DMS79 (cell line): ENCODE measurements at regions not wholly inside any gene's neighbourhood (a gene's known extent, or its start where the extent isn't known, plus 50 kb on each side); places are given as distances from the start of the nearest gene placed in this dataset.

ENCODE experiments used
- DNase-seq: peaks from one replicate; lab custom pipeline; 2025; lab: John Stamatoyannopoulos, UW

GRCh38 chr16:8271344-8271743, 319.0 kb downstream of the TMEM114 start:
- no peak for DNase-seq

GRCh38 chr16:8262299-8262698, 328.0 kb downstream of the TMEM114 start:
- no peak for DNase-seq

DNA sequence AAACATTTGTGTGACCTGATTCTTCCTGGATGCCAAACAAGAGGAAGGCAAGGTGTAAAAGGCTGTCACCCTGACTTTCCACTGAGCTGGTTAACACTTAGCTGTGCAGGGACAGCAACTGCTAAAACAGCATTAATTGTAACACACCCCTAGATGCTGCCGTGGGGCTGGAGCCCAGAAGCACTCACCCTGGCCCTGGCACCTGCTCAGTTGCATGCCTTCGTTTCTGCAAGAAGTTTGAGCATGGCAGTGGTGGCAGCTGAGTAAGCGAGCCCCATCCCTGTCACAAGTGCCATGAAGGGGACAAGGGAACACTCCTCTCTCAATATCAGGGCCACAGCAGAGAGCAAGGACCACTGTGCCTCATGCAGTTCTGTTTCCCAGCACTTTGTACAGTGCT, 330.2 kb downstream of the TMEM114 start:
- no peak for DNase-seq

DNA sequence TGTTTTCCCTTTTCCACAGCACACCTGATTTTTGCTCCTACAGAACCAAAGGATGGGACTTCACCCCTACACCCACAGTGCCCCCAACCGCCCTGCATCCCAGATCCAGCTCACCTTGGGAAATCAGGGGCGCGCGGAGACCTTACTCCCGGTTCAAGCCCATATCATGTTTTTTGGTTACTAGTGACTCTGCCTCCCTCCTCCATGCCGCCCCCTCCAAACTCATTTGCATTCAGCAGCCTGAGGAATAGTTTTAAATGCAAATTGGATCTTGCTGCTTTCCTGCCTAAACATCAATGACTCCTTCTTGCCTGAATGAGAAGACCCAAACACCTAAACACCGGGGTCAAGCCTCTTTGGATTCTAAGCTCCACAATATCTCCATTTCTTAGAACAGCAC, 331.8 kb downstream of the TMEM114 start:
- DNase-seq: no peak

DNA sequence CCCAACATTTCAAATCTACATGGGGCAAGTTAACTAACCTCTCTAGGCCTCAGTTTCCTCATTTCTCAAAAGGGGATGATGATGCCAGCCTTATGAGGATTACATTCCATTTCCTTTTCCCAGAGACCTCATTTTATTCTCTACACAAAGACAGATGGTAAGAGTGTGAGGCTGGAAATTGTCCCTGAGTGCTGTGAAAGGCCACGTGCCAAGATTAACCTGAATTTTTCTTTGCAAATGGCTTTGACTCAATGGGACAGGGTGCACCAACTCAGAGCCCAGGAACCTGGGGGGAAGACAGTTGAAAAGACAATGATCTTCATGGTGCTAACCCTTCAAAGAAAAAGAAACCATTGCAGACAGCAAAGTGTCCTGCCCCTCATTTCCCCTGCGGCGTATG, 332.8 kb downstream of the TMEM114 start:
- DNase-seq: no peak

DNA sequence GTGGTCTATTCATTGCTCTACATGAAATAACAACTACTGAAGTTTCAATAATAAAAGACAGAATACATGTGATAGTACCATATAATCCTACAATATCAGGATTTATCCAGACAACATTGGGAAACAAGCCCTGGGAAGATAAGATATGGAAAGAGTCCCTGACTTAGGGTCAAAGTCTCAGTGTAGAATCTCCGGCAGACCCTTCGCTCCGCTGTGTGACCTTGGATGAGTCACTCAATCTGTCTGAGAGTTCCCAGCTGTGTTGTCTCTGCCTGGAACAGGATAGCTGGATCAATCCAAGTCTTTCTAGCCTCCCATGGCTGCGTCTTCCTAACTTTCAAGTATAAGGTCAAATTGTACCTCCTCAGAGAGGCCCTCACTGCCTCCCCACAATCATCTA, 335.9 kb downstream of the TMEM114 start:
- no peak for DNase-seq

DNA sequence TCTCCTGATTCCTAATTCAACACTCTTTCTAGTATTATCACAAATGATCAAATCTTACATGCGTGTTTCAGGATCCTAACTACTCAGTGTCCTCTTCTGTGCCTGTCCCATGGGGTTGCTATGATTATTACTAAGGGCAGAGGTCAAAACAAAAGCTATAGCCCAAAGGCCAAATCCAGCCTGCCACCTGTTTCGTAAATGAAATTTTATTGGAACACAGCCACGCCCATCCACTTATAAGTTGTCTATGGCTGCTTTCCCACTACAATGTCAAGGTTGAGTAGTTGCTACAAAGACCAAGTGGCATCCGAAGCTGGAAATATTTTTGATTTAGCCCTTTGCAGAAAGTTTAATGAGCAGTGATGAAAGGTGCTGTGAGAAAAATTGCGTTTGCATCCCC, 336.6 kb downstream of the TMEM114 start:
- DNase-seq: no peak

GRCh38 chr16:8251727-8252126, 338.6 kb downstream of the TMEM114 start:
- no peak for DNase-seq

GRCh38 chr16:8251298-8251697, 339.0 kb downstream of the TMEM114 start:
- DNase-seq: no peak

DNA sequence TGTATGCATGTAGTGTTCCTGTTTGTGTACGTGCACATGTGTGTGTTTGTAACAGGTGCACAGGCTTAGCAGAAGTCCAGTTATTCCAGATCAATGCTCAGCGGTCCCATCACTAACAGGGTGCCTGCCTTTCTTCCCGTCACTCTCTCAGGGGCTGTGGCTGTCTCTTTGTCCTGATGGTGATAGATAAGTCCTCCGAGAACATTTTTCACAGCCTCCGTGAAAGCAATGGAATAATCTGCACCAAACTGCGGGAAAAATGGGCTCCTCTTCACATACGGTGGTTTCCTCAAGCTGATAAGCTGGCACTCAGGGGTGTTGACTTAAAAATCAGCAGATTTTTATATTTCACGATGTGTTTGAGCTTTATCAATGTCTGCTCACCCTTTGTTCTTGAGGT, 342.3 kb downstream of the TMEM114 start:
- no peak for DNase-seq

- no peak for DNase-seq
Measured at GRCh38 chr16:8243981-8244380, 346.3 kb downstream of the TMEM114 start.

DNA sequence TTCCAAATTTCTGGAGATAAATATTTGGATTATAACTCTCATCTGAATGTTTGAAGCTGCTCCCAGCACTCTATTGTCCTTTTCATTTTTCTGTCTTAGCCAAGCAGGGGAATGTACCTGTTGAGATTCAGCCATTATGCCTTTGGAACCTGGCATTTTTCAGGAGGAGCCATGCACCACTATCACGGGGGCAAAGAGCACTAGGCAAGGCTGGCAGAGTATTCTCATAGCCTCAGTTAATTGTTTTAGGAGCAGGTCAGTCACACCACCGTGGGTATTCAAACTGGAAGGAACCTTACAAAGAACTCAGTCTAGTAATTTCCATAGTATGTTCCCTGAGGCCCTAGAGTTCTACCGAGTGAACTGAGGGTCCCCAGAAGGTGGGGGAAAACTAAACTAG, 348.9 kb downstream of the TMEM114 start:
- DNase-seq: no peak

GRCh38 chr16:8239443-8239842, 350.9 kb downstream of the TMEM114 start:
- no peak for DNase-seq

GRCh38 chr16:8237452-8237851, 352.9 kb downstream of the TMEM114 start:
- no peak for DNase-seq

DNA sequence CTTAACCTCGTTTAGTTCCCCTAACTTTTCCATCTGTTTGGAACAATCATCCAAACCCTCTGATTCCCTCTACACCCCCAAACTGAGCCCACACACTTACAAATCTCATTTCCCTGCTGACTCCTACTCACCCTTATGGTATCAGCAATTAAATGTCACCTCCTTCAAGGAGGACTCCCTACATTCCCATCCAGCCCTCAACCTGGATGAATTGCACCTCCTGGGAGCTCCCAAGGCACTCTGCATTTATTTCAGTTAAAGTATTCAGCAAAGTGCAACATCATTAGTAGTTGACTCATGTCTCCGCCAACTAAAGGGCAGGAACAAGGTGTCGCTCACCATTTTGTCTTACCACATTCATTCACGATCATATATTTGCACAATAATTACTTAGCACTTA, 353.5 kb downstream of the TMEM114 start:
- no peak for DNase-seq

- DNase-seq: no peak
Measured at GRCh38 chr16:8230497-8230896, 359.8 kb downstream of the TMEM114 start.

GRCh38 chr16:8229011-8229520, 361.2 kb downstream of the TMEM114 start:
- DNase-seq: no peak

DNA sequence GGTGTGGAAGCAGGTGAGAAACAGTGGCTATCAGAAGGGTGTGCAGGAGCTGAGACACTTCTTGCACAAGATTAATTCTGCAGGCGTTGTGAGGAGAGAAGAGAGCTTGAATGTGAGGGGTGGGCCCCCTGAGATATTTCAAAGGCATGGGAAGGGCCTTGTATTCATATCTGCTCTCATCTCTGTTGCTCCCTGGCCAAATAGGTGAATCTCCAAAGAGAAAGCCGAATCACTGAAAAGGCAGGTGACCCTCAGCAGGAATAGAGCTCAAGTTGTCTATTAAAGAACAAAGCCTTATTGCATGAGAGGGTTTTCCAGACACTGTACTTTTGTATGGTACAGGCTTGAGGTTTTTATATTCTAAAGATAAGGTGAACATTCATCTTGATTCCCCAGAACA, 373.1 kb downstream of the TMEM114 start:
- DNase-seq: no peak

DNA sequence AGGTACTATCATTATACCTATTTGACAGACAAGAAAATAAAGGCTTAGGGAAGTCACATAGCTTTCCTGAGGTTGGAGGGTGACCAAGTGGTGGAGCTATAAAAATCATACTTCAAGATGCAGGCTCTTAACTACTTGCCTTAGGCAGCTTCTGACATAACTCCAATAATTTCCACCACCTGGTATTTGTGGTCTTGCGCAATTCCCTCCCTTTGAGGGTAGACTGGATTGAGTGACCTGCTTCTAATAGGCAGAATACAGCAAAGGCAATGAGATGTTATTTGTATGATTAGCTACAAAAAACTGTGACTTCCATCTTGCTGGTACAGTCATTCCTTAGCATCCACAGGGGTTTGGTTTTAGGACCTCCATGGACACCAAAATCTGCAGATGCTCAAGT, 385.5 kb downstream of the TMEM114 start:
- DNase-seq: no peak

DNA sequence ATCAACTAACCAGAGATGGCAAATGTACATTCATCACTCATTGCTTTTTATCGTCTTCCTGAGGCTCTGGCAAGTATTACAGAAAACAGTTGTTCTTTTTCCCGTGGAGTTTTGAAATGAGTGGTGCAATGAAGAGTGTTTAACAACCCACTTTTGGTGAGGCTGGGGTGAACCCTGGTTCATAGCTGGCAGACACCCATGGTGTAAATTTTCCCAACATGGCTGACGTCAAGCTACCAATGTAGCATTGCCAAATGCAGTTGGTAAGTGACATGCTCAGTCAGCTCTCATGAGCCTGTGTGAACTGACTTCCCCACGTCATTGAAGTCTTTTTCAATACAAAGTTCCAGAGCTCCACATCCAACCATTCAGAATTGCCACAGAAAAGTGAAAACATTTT, 386.2 kb downstream of the TMEM114 start:
- DNase-seq: no peak

DNA sequence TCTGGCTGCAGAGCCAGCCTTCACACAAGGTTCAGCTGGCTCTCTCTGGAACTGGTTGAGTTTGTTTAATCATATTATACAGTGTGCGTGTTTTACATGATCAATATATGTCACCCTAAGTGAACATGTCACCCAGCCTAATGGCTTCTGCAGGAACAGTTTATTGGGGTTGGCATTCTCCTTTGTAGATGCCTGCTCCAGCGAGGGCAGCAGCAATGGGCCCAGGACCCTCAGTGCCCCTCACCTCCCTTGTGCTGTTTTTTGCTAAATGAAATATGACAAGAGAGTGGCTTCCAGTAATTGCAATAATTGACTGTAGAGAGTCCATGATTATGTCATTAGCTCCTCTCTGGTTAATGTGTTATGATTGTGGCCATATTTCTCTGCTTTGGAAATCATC, 387.2 kb downstream of the TMEM114 start:
- DNase-seq: no peak

- no peak for DNase-seq
Measured at GRCh38 chr16:8200839-8201238, 389.5 kb downstream of the TMEM114 start.

DNA sequence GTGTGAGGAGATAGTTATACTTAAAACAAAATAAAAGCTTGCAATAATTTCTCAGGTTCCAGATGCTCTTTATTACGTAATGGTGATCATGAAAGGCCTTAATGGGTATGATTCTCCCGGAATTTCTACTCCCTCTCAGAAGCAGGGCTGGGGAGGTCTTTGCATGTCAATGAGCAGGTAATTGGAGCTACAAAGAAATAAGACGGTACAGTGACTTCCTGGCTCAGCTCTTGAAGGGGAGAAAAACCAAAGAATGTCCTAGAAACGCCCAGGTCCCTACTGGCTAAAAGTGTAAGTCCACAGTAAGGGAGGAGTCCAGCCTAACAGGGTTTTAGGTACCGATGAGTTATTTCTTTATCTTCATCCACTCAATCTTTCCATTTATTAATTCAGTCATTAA, 390.9 kb downstream of the TMEM114 start:
- no peak for DNase-seq

DNA sequence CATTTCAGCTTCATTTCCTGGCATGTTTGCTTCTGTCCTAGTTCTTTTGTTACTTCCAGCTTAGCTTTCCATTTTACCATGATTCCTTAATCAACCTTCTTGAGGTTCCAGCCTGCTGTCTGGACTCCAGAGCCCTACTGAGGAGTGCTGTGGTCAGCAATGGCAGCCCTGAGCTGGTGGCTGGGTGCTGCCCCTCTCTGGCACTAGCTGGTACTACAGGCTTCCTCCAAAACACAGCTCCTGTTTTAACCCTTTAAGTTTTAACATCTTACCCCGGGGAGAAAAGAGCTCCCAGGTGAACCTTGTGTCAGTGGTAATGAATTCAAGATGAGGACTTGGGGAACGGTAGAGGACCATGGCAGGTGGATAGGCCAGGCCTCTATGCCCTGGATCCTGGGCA, 395.5 kb downstream of the TMEM114 start:
- no peak for DNase-seq

DNA sequence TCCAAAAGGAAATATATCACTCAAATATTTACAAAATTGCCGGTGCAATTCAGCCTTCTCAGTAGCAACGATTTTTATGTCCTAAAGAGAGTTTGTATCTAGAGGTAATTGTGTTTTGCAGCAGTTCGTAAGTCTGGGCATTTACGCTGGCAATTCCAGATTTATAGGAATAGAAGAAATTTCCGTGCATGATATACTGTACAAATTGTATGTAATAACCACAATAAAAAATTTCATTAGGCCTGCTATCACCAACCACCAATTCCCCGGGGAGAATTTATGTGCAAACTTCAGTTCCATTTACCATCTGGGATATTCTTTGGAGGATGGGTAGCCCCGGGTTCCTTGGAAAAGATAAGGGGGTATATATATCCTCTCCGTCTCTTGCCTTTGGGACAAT, 401.5 kb downstream of the TMEM114 start:
- no peak for DNase-seq
